Fibroblast of lung (primary cell): ENCODE measurements at regions not wholly inside any gene's neighbourhood (a gene's known extent, or its start where the extent isn't known, plus 50 kb on each side); places are given as distances from the start of the nearest gene placed in this dataset.

Experiments
- DNase-seq, 2 donors: peaks; one replicate each; pipeline versions ENCODE4 v3.0.0 to v3.0.0-alpha.2; 2010; ENCODE audit warnings: low read depth in 2 of 2
- H2AFZ ChIP-seq: 2 replicates; pipeline ENCODE4 v1.5.1; 2012; ENCODE audit warnings: low read length, control low read depth, inconsistent platforms
- H3K27ac ChIP-seq: 2 replicates; pipeline ENCODE4 v1.5.1; 2011; ENCODE audit warnings: low read length, control low read depth; ENCODE audit not compliant: insufficient read depth
- H3K27me3 ChIP-seq: 2 replicates; pipeline ENCODE4 v1.5.1; 2011; ENCODE audit warnings: mild to moderate bottlenecking, low read length; ENCODE audit not compliant: control insufficient read depth, insufficient read depth
- H3K36me3 ChIP-seq: 2 replicates; pipeline ENCODE4 v1.5.1; 2011; ENCODE audit warnings: low read length; ENCODE audit not compliant: control insufficient read depth, insufficient read depth
- H3K4me1 ChIP-seq: 2 replicates; pipeline ENCODE4 v1.5.1; 2011; ENCODE audit warnings: low read length; ENCODE audit not compliant: control insufficient read depth, insufficient read depth; ENCODE audit errors: extremely low read depth
- H3K4me2 ChIP-seq: 2 replicates; pipeline ENCODE4 v1.5.1; 2011; ENCODE audit warnings: low read length, control low read depth; ENCODE audit not compliant: insufficient read depth; ENCODE audit errors: extremely low read depth
- H3K4me3 ChIP-seq, 4 experiments: fragments of 200-600 bp in 1 of 4; sonication (generic) in 1 of 4; replicated peaks in 1 of 4; 2 replicates each; pipeline ENCODE4 v1.5.1; 2011 to 2016; ENCODE audit warnings: low read length in 4 of 4, low read depth in 3 of 4, mild to moderate bottlenecking in 3 of 4, control low read depth in 2 of 4, inconsistent platforms in 1 of 4, mixed read lengths in 1 of 4; ENCODE audit not compliant: insufficient read depth in 1 of 4; ENCODE audit errors: control extremely low read depth in 1 of 4
- H3K79me2 ChIP-seq: 2 replicates; pipeline ENCODE4 v1.5.1; 2012; ENCODE audit warnings: mild to moderate bottlenecking, low read length, inconsistent platforms; ENCODE audit not compliant: control insufficient read depth, insufficient read depth
- H3K9ac ChIP-seq: 2 replicates; pipeline ENCODE4 v1.5.1; 2011; ENCODE audit warnings: mild to moderate bottlenecking, low read length, control low read depth; ENCODE audit not compliant: insufficient read depth
- H3K9me3 ChIP-seq: 2 replicates; pipeline ENCODE4 v1.5.1; 2012; ENCODE audit warnings: low read depth, low read length; ENCODE audit not compliant: control insufficient read depth, insufficient read depth
- H4K20me1 ChIP-seq: 2 replicates; pipeline ENCODE4 v1.5.1; 2011; ENCODE audit warnings: low read length; ENCODE audit not compliant: control insufficient read depth, insufficient read depth; ENCODE audit errors: extremely low read depth
- EZH2 ChIP-seq: IDR thresholded peaks from 2 replicates; pipeline ENCODE4 v1.5.1; 2012; ENCODE audit warnings: low read length, control low read depth, mild to moderate bottlenecking; ENCODE audit errors: missing control alignments
- TF ChIP-seq, protein P1 (sequence below), 2 donors: IDR thresholded peaks in 1 of 2; conservative IDR thresholded peaks in 1 of 2; 1 replicate in 1 of 2; 2 replicates in 1 of 2; pipeline ENCODE4 v1.5.1; 2011 to 2012; ENCODE audit warnings: low read length in 2 of 2, control low read depth in 1 of 2, inconsistent platforms in 1 of 2, low read depth in 1 of 2, mild to moderate bottlenecking in 1 of 2

DNA sequence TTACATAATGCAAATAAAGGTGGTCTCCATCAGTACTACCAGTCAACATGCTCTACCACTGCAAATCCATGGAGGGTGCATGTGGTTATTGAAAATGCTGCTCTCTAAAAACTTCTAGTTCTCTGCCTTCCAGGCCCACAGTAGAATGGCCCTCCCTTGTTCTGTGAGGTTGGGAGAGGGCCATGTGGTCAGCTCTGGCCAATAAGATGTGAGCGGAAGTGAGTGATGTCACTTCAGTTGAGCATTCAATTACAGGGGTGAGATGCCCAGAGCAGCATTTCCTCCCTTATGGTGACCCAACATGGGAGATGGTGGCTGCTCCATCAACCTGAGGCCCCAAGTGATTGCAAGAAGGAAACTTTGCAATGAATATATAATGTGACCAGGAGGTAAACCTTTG, 148.8 kb downstream of the CPEB2 start:
- no peaks in the 10 kb centered on the region for H3K79me2 ChIP-seq
- no peaks in the 10 kb centered on the region for H3K9me3 ChIP-seq
- H3K27ac ChIP-seq = no peak overlapping the region
- peaks cover 7% of the 10 kb centered on the region for H3K4me1 ChIP-seq
- no peak overlapping the region for H3K4me3 ChIP-seq
- H2AFZ ChIP-seq = no peak overlapping the region
- H3K27me3 ChIP-seq = no peaks in the 10 kb centered on the region
- H3K36me3 ChIP-seq = no peaks in the 10 kb centered on the region
- no peaks in the 10 kb centered on the region for H4K20me1 ChIP-seq
- no peak for DNase-seq
- TF ChIP-seq EZH2 = no peak
- TF ChIP-seq, protein P1, sequence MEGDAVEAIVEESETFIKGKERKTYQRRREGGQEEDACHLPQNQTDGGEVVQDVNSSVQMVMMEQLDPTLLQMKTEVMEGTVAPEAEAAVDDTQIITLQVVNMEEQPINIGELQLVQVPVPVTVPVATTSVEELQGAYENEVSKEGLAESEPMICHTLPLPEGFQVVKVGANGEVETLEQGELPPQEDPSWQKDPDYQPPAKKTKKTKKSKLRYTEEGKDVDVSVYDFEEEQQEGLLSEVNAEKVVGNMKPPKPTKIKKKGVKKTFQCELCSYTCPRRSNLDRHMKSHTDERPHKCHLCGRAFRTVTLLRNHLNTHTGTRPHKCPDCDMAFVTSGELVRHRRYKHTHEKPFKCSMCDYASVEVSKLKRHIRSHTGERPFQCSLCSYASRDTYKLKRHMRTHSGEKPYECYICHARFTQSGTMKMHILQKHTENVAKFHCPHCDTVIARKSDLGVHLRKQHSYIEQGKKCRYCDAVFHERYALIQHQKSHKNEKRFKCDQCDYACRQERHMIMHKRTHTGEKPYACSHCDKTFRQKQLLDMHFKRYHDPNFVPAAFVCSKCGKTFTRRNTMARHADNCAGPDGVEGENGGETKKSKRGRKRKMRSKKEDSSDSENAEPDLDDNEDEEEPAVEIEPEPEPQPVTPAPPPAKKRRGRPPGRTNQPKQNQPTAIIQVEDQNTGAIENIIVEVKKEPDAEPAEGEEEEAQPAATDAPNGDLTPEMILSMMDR (conservative IDR thresholded peaks at IDR 0.05 in 1 of 2, IDR thresholded peaks at IDR 0.05 in 1 of 2; ENCODE audit: low read depth in 1 of 2, low read length in 2 of 2) = no peak
- H3K4me2 ChIP-seq = no peak overlapping the region
- H3K9ac ChIP-seq = no peak overlapping the region

DNA sequence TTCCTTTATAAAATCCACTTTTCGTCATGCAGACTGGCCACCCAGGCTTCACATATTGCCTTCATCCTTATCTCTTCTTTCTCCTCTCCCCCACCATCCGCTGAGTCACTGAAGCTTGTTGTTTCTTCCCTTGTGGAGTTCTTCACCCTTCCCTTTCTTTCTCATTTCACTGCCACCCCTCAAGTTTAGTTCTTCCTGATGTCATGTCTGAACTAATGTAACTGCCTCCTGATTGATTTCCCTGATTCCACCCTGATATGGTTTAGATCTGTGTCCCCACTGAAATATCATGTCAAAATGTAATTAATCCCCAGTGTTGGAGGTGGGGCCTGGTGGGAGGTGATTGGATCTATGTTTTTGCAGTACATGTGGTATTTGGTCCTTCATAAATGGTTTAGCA, 151.4 kb downstream of the CPEB2 start:
- no peak overlapping the region for H2AFZ ChIP-seq
- no peak for TF ChIP-seq EZH2
- TF ChIP-seq, protein P1 (conservative IDR thresholded peaks at IDR 0.05 in 1 of 2, IDR thresholded peaks at IDR 0.05 in 1 of 2; ENCODE audit: low read depth in 1 of 2, low read length in 2 of 2) = no peak
- no peaks in the 10 kb centered on the region for H3K79me2 ChIP-seq
- no peaks in the 10 kb centered on the region for H3K9me3 ChIP-seq
- DNase-seq = no peak
- H3K36me3 ChIP-seq = no peaks in the 10 kb centered on the region
- no peak overlapping the region for H3K4me2 ChIP-seq
- H3K9ac ChIP-seq = no peak overlapping the region
- H3K4me3 ChIP-seq = no peak overlapping the region
- peaks cover 7% of the 10 kb centered on the region for H3K4me1 ChIP-seq
- H3K27me3 ChIP-seq = no peaks in the 10 kb centered on the region
- H3K27ac ChIP-seq = no peak overlapping the region
- H4K20me1 ChIP-seq = no peaks in the 10 kb centered on the region

DNA sequence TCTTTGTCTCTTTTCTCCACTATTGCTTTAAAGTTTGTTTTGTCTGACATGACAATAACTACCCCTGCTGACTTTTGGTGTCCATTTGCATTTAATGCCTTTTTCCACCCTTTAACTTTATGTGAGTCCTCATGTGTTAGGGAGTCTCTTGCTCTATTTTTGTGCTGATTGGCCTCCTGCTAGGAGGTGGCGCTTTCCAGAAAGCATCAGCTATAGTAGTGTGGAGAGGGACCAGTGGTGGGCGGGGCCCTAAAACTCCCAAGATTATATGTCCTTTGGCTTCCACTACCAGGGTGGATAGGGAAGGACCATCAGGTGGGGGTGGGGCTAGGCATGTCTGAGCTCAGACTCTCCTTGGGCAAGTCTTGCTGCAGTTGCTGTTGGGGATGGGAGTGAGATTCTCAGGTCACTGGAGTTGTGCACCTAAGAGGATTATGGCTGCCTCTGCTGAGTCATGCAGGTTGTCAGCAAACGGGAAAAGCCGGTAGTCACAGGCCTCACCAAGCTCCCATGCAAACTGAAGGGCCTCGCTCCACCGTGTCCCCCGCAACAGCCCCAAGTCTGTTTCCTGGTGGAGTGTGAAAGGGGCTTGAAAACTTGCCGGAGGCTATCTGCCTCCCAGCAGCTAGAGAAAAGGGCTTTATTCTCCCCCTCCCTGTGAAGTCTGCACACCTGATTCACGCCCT, 156.3 kb downstream of the CPEB2 start:
- no peak for DNase-seq
- Histone ChIP-seq H3K9ac (no peak overlapping the region), H3K4me3 (no peak overlapping the region), H2AFZ (no peak overlapping the region), H4K20me1 (no peaks in the 10 kb centered on the region), H3K9me3 (no peaks in the 10 kb centered on the region), H3K27ac (no peak overlapping the region), H3K4me2 (no peak overlapping the region), H3K36me3 (no peaks in the 10 kb centered on the region), H3K79me2 (no peaks in the 10 kb centered on the region), H3K27me3 (no peaks in the 10 kb centered on the region), H3K4me1 (no peaks in the 10 kb centered on the region)
- TF ChIP-seq, protein P1 (conservative IDR thresholded peaks at IDR 0.05 in 1 of 2, IDR thresholded peaks at IDR 0.05 in 1 of 2; ENCODE audit: low read depth in 1 of 2, low read length in 2 of 2) = no peak
- TF ChIP-seq EZH2 = no peak
